ENCODE measurements at regions not wholly inside any gene's neighbourhood (a gene's known extent, or its start where the extent isn't known, plus 50 kb on each side); places are given as distances from the start of the nearest gene placed in this dataset.

- Histone ChIP-seq H2BK15ac (ENCODE audit: low read length) (no peak overlapping the region), H2BK12ac (ENCODE audit: low read depth, low read length) (no peak overlapping the region), H2AK5ac (ENCODE audit: low read depth, low read length) (no peak overlapping the region), H4K20me1 (replicated peaks in 1 of 2; ENCODE audit: control insufficient read depth in 1 of 2, insufficient read depth in 2 of 2, low read length in 2 of 2) (no peaks in the 10 kb centered on the region), H3K18ac (ENCODE audit: extremely low read depth, low read length) (no peak overlapping the region), H3K23ac (ENCODE audit: insufficient read length) (no peak overlapping the region), H2BK120ac (replicated peaks; ENCODE audit: low read depth, low read length) (no peak overlapping the region), H3K4me1 (replicated peaks in 1 of 4; ENCODE audit: control insufficient read depth in 3 of 4, insufficient read depth in 4 of 4, low read length in 3 of 4) (no peaks in the 10 kb centered on the region), H4K5ac (ENCODE audit: insufficient read length, low read depth, low read length) (no peak overlapping the region), H3K79me2 (ENCODE audit: control insufficient read depth in 1 of 2, insufficient read depth in 2 of 2, low read length in 2 of 2) (no peaks in the 10 kb centered on the region), H3K9ac (replicated peaks in 1 of 4; ENCODE audit: extremely low read depth in 1 of 4, low read depth in 3 of 4, low read length in 3 of 4) (no peak overlapping the region), H3K9me3 (ENCODE audit: insufficient read depth in 2 of 2, low read depth in 1 of 2, low read length in 1 of 2) (no peaks in the 10 kb centered on the region), H3K79me1 (ENCODE audit: low read depth, low read length) (no peaks in the 10 kb centered on the region), H3K27me3 (replicated peaks in 1 of 4; ENCODE audit: control insufficient read depth in 3 of 4, extremely low read depth in 1 of 4, insufficient read depth in 3 of 4, low read length in 3 of 4) (no peaks in the 10 kb centered on the region), H3K4ac (replicated peaks; ENCODE audit: insufficient read length, low read depth, low read length) (no peak overlapping the region), H2AFZ (ENCODE audit: low read length) (no peak overlapping the region), H3K27ac (ENCODE audit: low read depth, low read length) (no peak overlapping the region), H2BK5ac (ENCODE audit: low read depth, low read length) (no peak overlapping the region), H3K4me2 (ENCODE audit: insufficient read depth in 1 of 2, low read depth in 2 of 2, low read length in 2 of 2) (no peak overlapping the region), H3K36me3 (ENCODE audit: control insufficient read depth in 2 of 4, insufficient read depth in 4 of 4, low read length in 3 of 4) (no peaks in the 10 kb centered on the region), H4K91ac (replicated peaks; ENCODE audit: insufficient read length, low read length) (no peak overlapping the region), H3K14ac (ENCODE audit: insufficient read length) (no peak overlapping the region), H4K8ac (ENCODE audit: extremely low read depth, insufficient read depth, low read length) (no peak overlapping the region), H3K4me3 (ENCODE audit: extremely low read depth in 1 of 4, insufficient read depth in 2 of 4, low read depth in 3 of 4, low read length in 4 of 4) (no peak overlapping the region), H2BK20ac (ENCODE audit: low read length) (no peak overlapping the region), H3K23me2 (ENCODE audit: low read depth, low read length) (no peaks in the 10 kb centered on the region), H3K56ac (replicated peaks; ENCODE audit: insufficient read length, low read depth, low read length) (no peak overlapping the region)
- DNase-seq (ENCODE audit: low read depth in 1 of 2, low spot score in 2 of 2), result no peak
- FAIRE-seq, result no peak
- POLR2A ChIA-PET (ENCODE audit: partially characterized antibody), result no interaction called here
- CTCF ChIA-PET (ENCODE audit: partially characterized antibody), result interaction anchor here (1.4 kb wide), 1 partner anchor 15 kb away, joined by 3 read pairs; no protein-coding TSS in a partner anchor
- 93% methylated on average over 1 of the region's 1 CpG; no CpG with 5 or more reads in 1 of the 2 experiments for WGBS, 2 experiments (ENCODE audit: extremely low coverage in 1 of 2, insufficient coverage in 1 of 2, insufficient read length in 1 of 2, insufficient replicate concordance in 2 of 2, low coverage in 1 of 2, low lambda C conversion rate in 2 of 2, missing lambda C conversion rate in 1 of 2)
- TF ChIP-seq SP1 (IDR thresholded peaks at IDR 0.05; ENCODE audit: low read depth, low read length) (no peak), TBP (IDR thresholded peaks at IDR 0.05; ENCODE audit: low read depth, low read length) (no peak), TAF7 (optimal IDR thresholded peaks at IDR 0.05; ENCODE audit: borderline replicate concordance, low read depth, low read length) (no peak)
Measured at GRCh38 chr13:75038393-75039113, 443.4 kb downstream of the TBC1D4 start.
